ENCODE measurements at regions not wholly inside any gene's neighbourhood (a gene's known extent, or its start where the extent isn't known, plus 50 kb on each side); places are given as distances from the start of the nearest gene placed in this dataset.

DNA sequence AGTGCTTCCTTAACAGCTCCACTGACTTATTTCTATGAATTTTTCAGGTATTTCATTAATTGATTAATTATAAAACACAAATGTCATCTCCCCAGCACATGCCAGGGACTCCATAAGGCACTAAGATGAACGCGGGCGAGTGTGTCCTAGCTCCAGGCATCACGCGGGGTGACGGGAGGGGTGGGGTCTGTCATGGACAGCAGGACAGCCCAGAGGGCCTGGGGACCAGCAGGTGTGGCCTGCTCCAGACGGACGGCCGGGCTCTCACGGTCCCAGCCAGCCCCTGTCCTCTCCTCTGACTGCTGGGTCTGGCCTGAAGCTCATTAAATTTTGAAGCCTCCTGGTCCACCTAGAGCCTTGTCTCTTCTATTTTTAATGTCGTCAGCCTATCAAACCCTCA, 531.1 kb downstream of the BRD1 start:
- H3K9me3 Mint-ChIP-seq, result peaks cover 4% of the 10 kb centered on the region
- no peak overlapping the region for H3K27ac Mint-ChIP-seq
- ATAC-seq (ENCODE audit: low read depth) (no peak), DNase-seq (ENCODE audit: low spot score in 2 of 2) (peak in 1 of 2 donors; percentile 1)
- H3K36me3 Mint-ChIP-seq, result no peaks in the 10 kb centered on the region
- no peak overlapping the region for H3K4me3 Mint-ChIP-seq
- H3K27me3 Mint-ChIP-seq, result peaks cover 1% of the 10 kb centered on the region
- no peaks in the 10 kb centered on the region for H3K4me1 Mint-ChIP-seq

DNA sequence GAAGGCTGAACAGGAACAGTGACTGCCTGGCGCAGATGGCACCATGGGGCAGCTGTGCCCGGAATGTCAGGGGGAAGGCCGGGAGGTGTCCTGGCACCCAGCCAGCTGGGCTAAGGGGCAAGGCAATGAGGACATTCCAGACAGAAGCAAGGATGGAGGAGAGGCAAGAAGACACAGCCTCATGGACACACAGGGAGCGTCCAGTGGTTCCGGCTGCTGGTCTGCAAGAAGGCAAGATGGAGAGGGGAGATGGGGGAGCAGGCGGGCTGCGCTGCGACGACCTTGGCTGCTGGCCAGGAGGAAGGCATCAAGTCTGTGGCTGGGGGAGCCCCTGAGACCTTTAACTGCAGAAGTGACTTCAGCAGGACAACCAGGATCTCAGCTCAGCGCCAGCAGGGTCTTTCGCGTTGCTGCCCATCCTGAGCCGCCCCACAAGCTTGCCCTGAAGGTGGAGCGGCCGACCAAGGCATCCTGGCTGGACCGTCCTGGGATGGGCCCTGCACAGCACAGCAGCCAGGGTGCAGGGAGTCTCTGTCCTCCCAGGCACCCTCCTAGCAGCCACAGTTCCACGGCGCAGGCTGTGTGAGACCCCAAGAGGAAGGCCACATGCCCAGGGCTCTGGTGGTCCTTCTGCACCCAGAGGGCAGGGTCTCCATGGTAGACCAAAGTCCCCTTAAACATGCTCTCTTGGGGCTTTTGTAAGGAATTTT, 531.7 kb downstream of the BRD1 start:
- Mint-ChIP-seq H3K4me3 (no peak overlapping the region), H3K27me3 (peaks cover 2% of the 10 kb centered on the region), H3K27ac (no peak overlapping the region), H3K4me1 (no peaks in the 10 kb centered on the region), H3K36me3 (no peaks in the 10 kb centered on the region), H3K9me3 (peaks cover 4% of the 10 kb centered on the region)
- DNase-seq (ENCODE audit: low spot score in 2 of 2) (peak in 1 of 2 donors; percentile 2), ATAC-seq (ENCODE audit: low read depth) (no peak)

DNA sequence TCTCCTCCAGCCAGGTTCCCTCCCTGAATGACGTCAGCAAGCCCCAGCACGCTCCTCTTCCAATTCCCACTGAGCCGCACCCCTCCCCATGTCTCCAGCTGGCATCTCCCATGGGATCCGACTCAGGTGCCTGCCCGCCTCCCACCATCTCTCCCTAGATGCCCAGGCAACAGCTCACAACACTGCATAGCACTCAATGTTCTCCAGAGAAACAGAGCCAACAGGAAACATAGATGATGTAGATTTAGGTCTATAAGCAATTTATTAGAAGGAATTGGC, 532.3 kb downstream of the BRD1 start:
- H3K27me3 Mint-ChIP-seq, result peaks cover 2% of the 10 kb centered on the region
- H3K9me3 Mint-ChIP-seq, result peaks cover 4% of the 10 kb centered on the region
- H3K4me3 Mint-ChIP-seq, result no peak overlapping the region
- no peaks in the 10 kb centered on the region for H3K4me1 Mint-ChIP-seq
- peak in 1 of 2 donors; percentile 3 for DNase-seq (ENCODE audit: low spot score in 2 of 2)
- no peak overlapping the region for H3K27ac Mint-ChIP-seq
- ATAC-seq (ENCODE audit: low read depth), result no peak
- no peaks in the 10 kb centered on the region for H3K36me3 Mint-ChIP-seq

DNA sequence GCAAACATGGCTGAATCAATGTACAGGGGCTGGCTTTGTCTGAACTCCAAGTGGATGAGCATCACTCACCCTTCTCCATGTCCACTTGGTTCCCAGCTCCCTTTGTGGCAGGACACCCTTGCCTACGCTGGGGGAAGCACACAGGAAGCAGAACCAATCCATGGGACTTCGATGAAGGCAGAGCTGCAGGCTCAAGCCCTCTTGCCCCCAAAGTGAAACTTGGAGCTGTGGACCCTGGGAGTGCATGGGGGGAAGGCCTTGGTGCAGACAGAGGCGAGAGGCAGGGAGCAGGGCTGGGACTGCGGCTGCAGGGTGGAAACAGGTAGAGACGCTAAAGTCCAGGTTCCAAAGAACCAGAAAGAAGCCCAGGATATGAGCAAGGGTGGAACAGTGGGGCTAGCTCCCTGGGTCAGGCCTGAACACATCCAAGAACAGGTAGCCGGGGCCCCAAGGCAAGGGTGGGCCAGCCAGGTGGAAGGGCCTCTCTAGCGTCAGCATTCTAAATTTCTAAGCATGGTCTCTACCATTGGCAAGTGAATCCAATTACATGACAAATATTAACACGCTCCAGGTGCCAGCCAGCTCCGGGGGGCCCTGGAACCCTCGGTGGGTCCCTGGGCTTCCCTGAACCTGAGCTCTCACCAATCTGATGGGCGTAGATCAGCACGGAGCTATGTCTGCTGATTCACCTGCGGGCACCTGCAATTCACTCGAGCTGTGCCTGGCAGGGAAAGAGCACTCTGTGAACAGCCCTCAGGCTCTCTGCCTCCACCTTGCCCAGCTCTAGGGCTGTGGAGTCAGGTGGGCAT, 532.8 kb downstream of the BRD1 start:
- no peaks in the 10 kb centered on the region for H3K36me3 Mint-ChIP-seq
- no peak for ATAC-seq (ENCODE audit: low read depth)
- peaks cover 4% of the 10 kb centered on the region for H3K9me3 Mint-ChIP-seq
- DNase-seq (ENCODE audit: low spot score in 2 of 2), result no peak
- no peak overlapping the region for H3K27ac Mint-ChIP-seq
- H3K4me1 Mint-ChIP-seq, result no peaks in the 10 kb centered on the region
- H3K4me3 Mint-ChIP-seq, result no peak overlapping the region
- H3K27me3 Mint-ChIP-seq, result peaks cover 2% of the 10 kb centered on the region

DNA sequence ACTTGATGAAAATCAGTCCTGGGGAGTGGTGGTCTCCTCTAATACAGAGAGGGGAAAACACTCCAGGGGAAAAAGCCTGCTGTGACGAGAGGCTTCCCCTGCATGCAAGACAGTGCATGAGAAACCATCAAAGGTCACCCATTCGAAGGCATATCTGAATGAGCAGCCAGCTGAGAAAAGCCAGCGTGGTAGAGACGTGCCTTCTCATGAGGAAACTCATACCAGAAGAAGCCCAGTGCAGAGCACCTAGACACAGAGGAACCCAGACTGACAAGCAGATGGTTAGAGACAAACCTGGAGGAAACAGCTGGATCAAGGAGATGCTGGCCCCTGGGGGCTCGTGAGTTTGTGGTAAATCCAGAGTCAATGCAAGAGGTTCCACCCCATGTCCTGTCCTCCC, 534.8 kb downstream of the BRD1 start:
- no peak overlapping the region for H3K27ac Mint-ChIP-seq
- no peak overlapping the region for H3K4me3 Mint-ChIP-seq
- no peaks in the 10 kb centered on the region for H3K36me3 Mint-ChIP-seq
- DNase-seq (ENCODE audit: low spot score in 2 of 2) (no peak), ATAC-seq (ENCODE audit: low read depth) (no peak)
- H3K9me3 Mint-ChIP-seq, result peaks cover 4% of the 10 kb centered on the region
- H3K27me3 Mint-ChIP-seq, result peaks cover 2% of the 10 kb centered on the region
- H3K4me1 Mint-ChIP-seq, result no peaks in the 10 kb centered on the region

DNA sequence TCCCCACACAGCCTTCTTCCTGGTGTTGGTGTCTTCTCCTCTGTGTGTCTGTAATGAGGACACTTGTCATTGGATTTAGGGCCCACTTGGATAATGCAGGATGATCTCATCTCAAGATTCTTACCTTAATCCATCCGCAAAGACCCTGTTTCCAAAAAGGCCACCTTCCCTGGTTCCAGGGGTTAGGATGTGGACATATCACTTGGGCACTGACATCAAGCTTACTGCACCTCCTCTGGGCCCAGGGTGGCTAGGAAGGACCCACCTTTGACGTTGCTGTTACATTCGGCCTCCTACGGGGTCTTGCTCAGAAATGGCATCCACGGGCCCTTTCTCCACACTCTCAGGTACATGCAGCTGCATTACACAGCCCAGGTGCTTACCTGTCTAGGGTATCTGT, 535.9 kb downstream of the BRD1 start:
- Mint-ChIP-seq H3K27ac (no peak overlapping the region), H3K9me3 (peaks cover 4% of the 10 kb centered on the region)

DNA sequence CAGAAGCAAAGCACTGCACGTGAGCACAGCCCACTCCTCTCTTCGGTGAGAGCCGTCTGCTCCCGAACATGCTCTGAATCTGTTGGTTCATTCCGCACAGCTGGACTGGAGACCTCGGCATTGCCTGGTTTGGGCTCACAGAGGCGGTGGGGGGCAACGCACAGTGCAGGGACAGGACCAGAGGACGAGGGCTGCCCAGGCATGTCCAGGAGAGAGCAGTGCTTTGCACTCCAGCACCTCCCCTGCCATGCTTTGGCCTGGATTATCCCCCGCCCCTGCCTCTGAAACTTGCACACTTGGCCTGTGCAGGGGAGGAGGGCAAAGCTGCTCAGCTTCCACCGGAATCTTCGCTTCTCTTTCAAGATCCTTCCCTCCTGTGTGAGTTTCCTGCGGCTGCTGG, 536.5 kb downstream of the BRD1 start:
- peaks cover 4% of the 10 kb centered on the region for H3K9me3 Mint-ChIP-seq
- H3K27ac Mint-ChIP-seq, result no peak overlapping the region
- DNase-seq (ENCODE audit: low spot score in 2 of 2) (no peak), ATAC-seq (ENCODE audit: low read depth) (no peak)
- no peak overlapping the region for H3K4me3 Mint-ChIP-seq
- H3K36me3 Mint-ChIP-seq, result no peaks in the 10 kb centered on the region
- H3K27me3 Mint-ChIP-seq, result peaks cover 2% of the 10 kb centered on the region
- H3K4me1 Mint-ChIP-seq, result no peaks in the 10 kb centered on the region

More for the DNA sequence above, 535.9 kb downstream of the BRD1 start:
- Mint-ChIP-seq H3K27me3 (peaks cover 2% of the 10 kb centered on the region), H3K36me3 (no peaks in the 10 kb centered on the region), H3K4me1 (no peaks in the 10 kb centered on the region), H3K4me3 (no peak overlapping the region)
- no peak for ATAC-seq (ENCODE audit: low read depth)
- no peak for DNase-seq (ENCODE audit: low spot score in 2 of 2)

DNA sequence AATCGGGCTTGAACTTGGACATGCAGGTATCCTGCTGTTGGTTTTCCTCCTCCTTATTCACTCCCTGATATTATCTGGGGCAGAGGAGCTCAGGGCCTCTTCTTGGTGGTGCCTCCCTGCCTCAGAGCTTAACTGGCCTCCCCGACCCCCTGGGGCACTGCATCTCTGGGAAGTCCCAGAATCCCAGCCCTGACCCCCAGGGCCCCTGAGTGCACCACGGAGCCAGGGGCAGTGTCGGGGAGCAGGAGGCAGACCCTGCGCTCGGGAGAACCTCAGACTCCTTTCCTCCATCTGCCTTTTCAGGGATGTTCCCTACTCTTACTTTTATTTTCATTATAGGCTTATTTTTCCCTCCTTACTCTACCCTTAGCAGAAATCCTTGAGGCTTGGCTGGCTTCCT, 537.0 kb downstream of the BRD1 start:
- DNase-seq (ENCODE audit: low spot score in 2 of 2) (no peak), ATAC-seq (ENCODE audit: low read depth) (no peak)
- H3K4me1 Mint-ChIP-seq, result no peaks in the 10 kb centered on the region
- H3K27me3 Mint-ChIP-seq, result peaks cover 2% of the 10 kb centered on the region
- H3K9me3 Mint-ChIP-seq, result peaks cover 4% of the 10 kb centered on the region
- H3K27ac Mint-ChIP-seq, result no peak overlapping the region
- no peaks in the 10 kb centered on the region for H3K36me3 Mint-ChIP-seq
- no peak overlapping the region for H3K4me3 Mint-ChIP-seq

DNA sequence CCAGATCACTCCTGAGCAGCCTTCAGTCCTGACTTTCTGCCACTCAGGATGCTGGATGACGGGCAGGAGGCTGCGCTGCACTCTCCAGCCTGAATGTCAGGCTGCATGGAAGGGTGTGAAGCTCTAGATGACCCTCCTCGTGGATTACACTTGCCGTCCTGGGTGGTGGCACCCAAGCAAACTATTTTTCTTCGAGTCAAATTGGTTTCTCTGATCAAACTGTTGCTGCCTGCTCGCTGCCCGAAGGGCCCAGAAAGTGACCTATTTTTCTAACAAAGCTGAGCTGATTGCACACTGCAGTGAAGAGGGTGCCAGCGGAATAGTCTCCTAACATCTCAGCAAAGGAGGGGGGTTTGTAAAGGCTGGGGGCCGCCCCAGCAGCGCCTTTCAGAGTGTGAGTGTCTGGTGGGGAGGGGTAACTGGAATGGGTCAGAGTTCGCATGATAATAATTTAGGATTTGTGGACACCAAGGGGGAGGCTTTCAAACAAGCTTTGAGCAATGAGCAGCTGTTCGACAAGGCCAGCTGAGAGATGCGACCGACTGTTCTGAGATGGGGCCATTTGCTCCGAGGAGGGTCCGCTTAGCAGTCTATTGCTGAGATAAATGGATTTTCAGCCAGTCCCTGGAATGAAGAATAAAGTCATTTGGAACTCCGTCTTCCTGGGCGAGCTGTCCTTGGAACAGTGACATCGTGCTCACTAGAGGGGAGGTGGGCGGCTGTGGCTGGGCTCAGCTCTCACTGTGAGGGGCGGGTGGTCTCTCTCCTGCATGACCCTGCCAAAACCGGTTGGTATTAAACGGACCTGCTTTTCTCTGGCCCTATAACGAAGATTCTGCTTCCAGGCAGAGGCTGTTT, 537.6 kb downstream of the BRD1 start:
- H3K9me3 Mint-ChIP-seq, result peaks cover 4% of the 10 kb centered on the region
- no peak overlapping the region for H3K27ac Mint-ChIP-seq
- ATAC-seq (ENCODE audit: low read depth) (no peak), DNase-seq (ENCODE audit: low spot score in 2 of 2) (no peak)
- H3K36me3 Mint-ChIP-seq, result no peaks in the 10 kb centered on the region
- peaks cover 2% of the 10 kb centered on the region for H3K27me3 Mint-ChIP-seq
- no peaks in the 10 kb centered on the region for H3K4me1 Mint-ChIP-seq
- no peak overlapping the region for H3K4me3 Mint-ChIP-seq

DNA sequence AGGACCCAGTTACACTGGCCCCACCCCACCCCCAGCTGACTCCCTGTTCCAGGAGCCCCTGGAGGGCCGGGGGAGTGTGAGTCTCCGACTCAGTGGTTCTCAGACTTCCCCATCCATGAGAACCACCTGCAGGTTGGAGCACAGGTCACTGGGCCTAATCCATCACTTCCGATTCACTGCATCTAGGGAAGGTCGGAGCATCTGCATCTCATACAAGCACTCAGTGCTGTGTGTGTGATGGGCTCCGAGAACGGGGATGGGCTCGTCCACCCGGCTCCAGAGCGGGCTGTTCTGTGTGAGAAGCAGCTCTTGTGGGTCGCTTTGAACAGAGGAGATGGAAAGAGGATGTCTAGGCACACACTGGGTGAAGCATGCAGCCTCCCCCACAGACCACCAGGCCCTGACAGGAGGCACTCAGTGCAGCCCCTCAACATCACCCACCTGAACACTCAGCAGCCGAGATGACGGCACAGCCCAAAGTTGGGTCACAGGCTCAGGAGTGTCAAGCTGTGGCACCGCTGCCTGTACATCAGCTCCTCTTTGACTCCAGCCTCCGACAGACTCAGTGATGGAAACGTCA, 541.4 kb downstream of the BRD1 start:
- Mint-ChIP-seq H3K27ac (no peak overlapping the region), H3K9me3 (no peaks in the 10 kb centered on the region), H3K27me3 (peaks cover 2% of the 10 kb centered on the region), H3K4me3 (no peak overlapping the region), H3K4me1 (no peaks in the 10 kb centered on the region), H3K36me3 (no peaks in the 10 kb centered on the region)
- ATAC-seq (ENCODE audit: low read depth) (no peak), DNase-seq (ENCODE audit: low spot score in 2 of 2) (no peak)

DNA sequence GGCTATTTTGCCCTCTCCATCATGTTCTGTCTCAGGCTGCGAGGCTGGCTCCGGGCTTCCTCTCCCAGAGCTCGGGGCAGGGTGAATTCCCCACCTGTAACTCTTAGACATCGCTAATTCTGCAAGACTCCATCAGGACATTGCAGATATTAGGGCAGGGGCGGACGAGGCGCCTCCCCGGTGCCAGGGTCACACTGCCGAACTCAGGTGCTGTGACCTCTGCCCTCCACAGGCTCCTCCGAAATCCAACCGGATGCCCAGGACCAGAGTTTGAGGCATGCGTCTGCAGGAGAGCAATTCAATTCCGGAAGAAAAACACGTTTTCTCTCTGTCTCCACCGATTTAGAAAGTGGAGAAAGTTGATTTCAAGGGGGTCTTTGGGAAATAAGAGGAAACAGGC, 542.7 kb downstream of the BRD1 start:
- Mint-ChIP-seq H3K27ac (no peak overlapping the region), H3K4me1 (no peaks in the 10 kb centered on the region)

DNA sequence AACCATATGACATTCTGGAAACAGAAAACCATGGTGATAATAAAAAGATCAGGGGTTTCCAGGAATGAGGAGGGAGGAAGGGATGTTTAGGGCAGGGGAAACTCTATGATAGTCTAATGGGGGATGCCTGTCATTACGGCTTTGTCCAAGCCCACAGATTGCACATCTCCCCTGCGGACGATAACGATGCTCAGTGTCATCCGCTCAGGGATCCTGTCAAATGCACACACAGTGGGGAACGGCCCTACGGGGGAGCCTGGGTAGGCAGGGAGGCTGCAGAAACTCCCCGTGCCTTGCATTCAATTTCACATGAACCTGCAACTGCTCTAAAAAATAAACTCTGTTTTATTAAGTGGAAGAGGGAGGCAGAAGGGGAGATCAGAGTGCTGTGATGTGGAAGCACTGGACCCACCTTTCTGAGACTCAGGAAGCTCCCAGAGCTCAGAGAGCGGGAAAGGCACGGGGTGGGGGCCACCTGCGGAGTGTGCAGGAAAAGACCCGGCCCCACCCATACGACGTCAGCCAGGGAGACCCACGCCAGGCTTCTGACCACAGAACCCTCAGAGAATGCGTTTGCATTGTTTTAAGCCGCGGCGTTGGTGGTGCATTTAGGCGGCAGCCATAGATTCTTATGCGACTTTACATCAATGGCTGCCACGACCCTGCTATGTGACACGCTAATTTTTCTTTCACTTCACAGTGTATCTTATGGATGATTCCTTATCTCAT, 543.5 kb downstream of the BRD1 start:
- H3K27me3 Mint-ChIP-seq, result peaks cover 4% of the 10 kb centered on the region
- ATAC-seq (ENCODE audit: low read depth) (no peak), DNase-seq (ENCODE audit: low spot score in 2 of 2) (no peak)
- no peak overlapping the region for H3K27ac Mint-ChIP-seq
- no peak overlapping the region for H3K4me3 Mint-ChIP-seq
- no peaks in the 10 kb centered on the region for H3K4me1 Mint-ChIP-seq
- H3K36me3 Mint-ChIP-seq, result no peaks in the 10 kb centered on the region
- H3K9me3 Mint-ChIP-seq, result peaks cover 6% of the 10 kb centered on the region

More for the DNA sequence above, 542.7 kb downstream of the BRD1 start:
- no peak for DNase-seq (ENCODE audit: low spot score in 2 of 2)
- Mint-ChIP-seq H3K36me3 (no peaks in the 10 kb centered on the region), H3K4me3 (no peak overlapping the region), H3K9me3 (peaks cover 6% of the 10 kb centered on the region), H3K27me3 (peaks cover 4% of the 10 kb centered on the region)
- ATAC-seq (ENCODE audit: low read depth), result no peak

DNA sequence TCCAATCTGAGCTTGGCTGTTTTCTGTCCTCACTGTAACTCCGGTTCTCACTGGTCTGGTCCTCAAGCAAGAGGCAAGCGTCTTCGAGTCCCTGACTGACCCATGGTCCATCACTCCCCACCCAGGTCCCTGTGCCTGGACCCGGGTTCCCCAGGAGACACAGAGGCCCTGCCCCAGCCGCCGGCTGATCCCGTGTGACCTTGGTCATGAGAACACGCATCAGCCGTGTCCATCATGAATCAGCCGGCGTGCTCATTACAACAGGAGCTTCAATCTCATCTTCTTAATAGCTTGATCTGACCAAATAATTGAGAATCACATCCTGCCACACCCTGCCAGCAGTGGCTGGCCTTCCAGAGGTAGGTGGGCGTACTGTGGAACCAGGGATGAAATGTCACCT, 545.1 kb downstream of the BRD1 start:
- Mint-ChIP-seq H3K9me3 (peaks cover 6% of the 10 kb centered on the region), H3K27ac (no peak overlapping the region), H3K27me3 (peaks cover 4% of the 10 kb centered on the region), H3K36me3 (no peaks in the 10 kb centered on the region), H3K4me3 (no peak overlapping the region), H3K4me1 (no peaks in the 10 kb centered on the region)
- no peak for DNase-seq (ENCODE audit: low spot score in 2 of 2)
- no peak for ATAC-seq (ENCODE audit: low read depth)
